Activated CD8-positive, alpha-beta memory T cell treated with anti-CD3 and anti-CD28 coated beads, Interleukin-2, amount 50 U/mL, for 24 hours (primary cell): ENCODE measurements at regions not wholly inside any gene's neighbourhood (a gene's known extent, or its start where the extent isn't known, plus 50 kb on each side); places are given as distances from the start of the nearest gene placed in this dataset.

Experiments used
- DNase-seq: peaks from one replicate; pipeline ENCODE4 v3.0.0-alpha.2; 2020; ENCODE audit errors: extremely low read depth

DNA sequence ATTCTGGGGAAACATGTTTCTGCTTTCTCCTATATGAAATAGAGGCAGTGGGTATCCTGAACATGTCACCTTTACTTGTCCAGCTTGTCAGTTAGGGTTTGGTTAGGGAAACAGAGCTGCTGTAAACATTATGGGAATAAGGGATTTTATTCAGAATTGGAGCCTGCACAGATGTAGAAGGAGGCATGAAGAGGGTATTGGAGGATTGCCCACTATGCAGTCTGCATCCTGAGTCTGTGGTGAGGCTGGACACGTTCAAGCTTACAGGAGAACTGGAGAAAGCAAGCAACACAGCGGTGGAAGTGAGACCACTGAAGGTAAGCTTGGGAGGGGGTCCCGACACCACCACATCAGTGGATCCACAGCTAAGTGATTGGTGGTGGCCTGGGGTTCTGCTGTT is 443.0 kb upstream of the TNP1 start:
- DNase-seq, result no peak

DNA sequence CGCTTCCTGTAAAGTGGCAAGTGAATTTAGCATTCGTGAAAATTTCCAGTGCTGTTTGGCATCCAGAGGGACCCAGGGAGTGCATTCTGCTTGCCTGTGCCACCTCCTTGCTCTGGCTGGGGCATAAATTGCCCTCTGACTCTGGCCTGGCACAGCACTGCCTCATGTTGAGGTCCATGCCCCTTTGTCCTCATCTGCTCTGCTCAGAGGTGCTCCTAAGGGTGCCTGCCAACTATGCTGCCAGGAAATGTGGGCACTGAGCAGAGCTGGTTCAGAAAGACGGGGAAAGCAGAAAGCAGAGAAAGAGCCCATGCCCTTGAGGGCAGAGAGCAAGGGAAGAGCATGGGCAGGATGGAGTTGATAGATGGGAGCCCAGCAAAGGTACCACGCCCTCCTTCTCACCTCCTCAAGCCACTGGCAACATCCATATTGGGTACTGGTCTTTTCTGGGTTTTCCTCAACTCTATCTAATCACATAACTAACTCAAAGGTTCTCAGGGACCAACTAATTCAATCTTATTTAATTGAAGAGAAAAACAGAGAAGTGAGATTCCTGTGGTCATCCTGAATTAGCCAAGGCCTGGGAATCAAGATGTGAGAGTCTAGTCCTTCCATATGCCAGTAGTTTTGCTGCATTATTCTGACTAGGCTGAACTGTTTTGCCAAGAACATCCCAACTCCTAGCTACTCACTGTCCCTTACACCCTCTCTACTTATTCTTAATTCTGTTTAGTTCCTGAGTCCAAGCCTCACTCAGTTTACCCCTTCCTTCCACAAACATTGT is 441.5 kb upstream of the TNP1 start:
- DNase-seq, result no peak

DNA sequence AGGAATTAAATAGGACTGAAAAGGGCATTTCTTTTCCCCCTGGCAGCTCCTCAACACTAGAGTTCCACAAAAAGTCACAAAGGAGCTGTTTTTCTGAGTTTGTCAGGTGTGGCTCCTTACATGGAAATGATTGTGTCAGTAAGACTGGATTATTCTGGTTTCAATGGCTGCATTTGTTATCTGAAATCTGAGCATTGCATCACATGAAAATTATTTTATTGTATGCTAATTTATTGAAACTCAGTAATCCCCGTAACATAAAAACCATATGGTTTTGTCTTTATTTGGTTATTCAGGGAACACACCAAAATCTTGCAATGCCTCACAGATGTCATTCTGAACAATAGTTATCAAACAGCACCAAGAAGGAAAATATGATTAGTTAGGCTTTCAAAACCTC is 439.7 kb upstream of the TNP1 start:
- no peak for DNase-seq

DNA sequence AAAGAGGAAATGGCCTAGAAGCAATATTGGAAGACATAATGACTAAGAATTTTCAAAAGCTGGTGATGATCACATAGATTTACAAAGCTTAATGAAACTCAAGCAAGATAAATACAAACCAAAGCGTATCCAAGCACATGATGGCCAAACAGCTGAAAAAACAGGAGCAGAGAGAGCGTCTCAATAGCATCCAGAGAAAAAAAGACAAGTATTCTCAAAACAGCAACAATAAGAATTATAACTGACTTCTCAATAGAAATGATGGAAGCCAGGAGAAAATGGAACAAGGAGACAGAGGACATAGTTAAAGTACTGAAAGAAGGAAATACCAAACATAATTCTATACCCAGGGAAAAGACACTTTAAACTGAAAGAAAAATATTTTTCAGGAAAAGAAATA is 437.2 kb upstream of the TNP1 start:
- DNase-seq, result no peak

DNA sequence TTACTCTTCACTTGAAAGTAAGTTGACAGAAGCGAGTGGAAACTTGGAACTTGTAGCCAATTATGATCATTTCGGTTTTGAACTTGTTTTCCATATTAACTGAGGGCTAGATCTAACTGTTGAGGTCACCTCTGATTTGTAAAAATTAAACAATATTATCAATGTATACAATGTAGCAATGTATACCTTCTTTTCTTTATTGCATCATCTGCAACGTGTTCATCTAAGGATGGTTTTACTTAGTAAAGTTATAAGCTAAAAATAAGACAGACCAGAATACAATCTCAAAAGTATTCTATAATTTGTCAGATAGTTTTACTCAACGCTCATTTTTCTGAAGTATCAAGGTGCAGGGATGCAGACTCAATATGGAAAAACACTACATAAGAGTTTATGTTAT is 435.0 kb upstream of the TNP1 start:
- no peak for DNase-seq

DNA sequence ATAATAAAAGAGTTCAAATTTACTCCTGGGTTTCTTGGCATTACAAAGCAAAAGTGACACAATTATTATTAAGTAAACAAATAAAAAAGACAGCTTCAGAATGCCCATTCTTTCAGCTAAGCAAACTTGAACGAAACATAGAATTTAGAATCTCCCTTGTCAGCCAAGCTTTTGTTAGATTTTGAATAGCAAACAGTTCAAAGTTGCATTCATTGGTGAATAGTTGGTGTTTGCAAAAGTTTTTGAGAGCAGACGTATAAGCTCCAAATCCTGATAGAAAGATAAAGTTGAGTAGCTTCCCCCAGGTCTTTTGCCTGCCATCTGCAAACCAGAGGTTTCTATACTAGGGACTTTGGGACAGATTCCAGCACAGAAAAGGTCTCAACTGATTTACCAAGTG is 434.3 kb upstream of the TNP1 start:
- no peak for DNase-seq

DNA sequence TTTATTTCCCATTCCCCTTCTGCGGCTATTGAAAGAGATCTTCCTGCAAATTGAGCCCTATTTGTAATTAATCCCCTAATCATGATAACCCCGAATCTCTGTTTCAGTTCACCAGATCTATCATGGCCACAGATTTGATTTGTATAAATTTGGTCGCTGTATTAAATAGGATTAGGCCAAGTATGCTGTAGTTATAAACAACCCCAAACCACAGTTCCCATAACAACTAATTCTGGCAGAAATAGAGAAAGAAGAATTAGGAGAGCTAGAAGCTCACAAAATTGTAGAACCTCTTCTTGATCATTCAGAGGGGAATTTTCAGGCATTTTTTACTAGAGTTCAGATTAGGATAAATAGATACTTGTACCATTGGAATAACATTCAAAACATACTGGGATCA is 433.7 kb upstream of the TNP1 start:
- no peak for DNase-seq

DNA sequence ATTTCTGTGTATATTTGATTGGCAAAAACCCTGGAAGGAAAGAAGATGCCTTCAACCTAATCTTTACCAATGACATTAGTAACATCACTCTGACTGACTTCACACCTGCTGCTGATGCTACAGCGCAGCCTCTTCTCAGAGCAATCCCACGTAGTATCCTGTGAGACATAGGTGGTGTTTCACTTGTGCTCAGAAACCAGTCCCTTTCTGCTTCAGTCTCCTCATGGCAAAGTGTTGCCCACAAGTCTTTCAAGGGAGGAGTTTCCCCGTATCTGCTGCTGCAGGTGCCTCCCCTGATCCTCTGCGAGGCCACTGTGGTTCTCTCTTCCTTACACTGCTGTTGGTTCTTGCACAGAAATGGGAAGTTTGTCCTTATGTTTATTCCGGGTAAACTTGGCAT is 433.2 kb upstream of the TNP1 start:
- DNase-seq, result no peak

DNA sequence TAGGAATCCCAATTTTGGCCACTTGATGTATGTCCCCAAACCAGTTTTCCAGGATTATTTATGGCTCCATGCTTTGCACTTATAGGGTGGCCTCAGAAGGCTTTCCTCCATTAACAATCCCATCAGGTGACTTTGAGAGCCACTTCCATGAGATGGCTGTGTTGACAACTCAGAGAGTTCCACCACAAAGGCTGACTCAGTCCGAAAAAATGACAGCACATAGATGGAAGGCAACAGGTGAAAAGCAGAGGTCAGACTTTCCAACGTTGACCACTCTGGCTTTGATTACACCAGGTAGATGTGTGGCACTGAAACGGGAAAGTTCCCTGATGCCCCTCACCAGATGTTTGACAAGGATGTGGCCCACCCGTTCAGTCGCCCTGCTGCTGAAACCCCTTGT is 431.4 kb upstream of the TNP1 start:
- no peak for DNase-seq

DNA sequence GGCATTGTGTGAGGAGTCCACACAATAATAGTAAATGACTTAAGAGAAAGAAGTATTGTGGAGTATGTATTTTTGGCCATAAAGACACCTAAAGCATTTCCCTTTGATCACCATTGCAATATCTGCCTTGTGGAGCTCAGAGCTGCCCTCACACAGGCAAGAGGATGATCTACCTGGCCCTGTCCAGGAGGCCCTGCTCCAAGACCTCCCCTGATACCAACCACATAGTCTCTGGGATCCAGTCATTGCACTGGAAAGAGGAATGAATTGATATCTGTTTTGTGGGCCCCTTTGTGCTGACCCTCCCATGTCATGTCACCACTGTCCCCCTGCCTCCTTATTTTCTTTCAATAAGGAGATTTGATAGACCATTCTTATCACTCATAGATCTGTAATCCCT is 430.6 kb upstream of the TNP1 start:
- DNase-seq, result no peak

DNA sequence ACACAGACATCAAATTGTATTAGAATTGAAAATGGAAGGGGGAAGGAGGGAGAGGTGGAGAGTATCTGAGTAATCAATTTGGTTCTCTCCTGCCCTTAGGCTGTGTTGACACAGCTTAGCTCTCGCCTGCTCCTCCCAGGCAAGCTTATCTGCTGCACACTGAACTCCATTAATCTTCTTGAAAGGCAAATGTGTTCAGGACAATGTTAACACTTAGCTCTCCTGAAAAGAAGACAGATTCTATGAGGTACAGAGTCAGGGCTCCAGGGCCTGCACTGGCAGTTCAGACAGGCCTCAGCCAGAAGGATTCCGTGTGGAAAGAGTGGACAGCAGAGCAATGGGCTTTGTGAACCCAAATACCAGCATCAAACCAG is 430.0 kb upstream of the TNP1 start:
- no peak for DNase-seq

DNA sequence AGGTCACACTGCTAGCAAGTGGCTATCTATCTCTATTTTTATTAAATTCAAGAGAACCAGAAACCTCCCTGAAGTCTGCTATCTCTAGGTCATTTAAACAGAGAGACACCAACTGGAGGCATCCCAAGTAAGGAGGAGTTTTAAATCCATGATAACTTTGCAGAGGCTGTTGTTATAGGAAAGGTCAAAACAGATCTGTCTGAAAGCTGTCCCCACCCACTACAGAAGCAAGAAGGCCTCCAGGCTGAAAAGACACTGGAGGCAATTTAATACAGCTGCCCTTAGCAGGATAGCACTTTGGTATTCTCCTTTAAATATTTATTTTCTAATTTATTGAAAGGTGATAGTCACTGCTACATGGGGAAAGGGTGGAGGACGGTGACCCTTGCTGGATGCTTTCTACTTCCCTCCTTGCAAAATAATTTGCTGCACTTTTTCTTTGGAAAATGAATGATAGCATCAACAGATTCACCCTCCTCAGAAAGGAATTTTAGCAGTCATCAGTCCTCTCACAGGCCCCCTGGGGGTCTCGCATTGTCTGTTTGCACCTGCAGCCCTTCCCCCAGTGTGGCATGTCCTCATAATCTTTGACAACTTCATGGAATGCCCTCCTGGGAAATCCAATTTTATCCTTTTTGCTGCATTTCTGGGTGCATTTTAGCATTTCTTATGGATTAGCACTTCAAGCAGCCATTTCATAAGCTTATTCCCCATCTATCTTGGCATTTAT is 429.5 kb upstream of the TNP1 start:
- no peak for DNase-seq

DNA sequence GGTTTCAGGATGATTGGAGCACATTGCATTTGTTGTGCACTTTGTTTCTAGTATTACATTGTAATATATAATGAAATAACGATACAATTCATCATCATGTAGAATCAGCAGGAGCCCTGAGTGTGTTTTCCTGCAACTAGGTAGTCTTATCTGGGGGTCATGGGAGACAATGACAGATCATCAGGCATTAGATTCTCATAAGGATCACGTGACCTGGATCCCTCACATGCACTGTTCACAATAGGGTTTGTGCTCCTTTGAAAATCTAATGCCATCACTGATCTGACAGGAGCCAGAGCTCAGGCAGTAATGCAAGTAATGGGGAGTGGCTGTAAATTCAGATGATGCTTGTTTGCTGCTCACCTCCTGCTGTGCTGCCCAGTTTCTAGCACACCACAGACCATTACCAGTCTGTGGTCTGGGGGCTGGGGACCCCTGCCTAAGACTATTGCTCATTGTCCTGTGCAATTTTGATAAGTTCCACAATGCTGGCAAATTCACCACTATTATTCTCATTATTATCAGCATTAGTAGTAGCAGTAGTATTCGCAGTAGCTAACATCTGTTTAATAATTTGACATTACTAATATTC is 428.7 kb upstream of the TNP1 start:
- no peak for DNase-seq

DNA sequence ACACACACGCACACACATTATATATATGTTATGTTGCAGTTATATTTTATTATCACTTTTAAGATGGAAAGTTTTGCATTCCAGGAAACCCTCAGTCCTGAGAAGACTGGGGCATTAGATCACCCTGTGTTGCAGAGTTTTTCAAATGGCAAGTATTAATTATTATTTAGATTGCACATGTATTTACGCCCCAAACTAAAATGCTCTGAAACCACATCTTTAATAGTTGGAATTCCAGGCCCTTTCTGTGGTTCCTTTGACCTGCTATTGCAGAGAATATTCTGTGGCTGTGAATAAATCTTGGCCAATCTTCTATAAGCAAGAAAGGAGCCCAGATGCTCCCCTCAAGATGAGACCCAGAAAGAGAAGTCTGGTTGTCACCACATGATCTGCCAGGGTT is 427.0 kb upstream of the TNP1 start:
- DNase-seq, result no peak

DNA sequence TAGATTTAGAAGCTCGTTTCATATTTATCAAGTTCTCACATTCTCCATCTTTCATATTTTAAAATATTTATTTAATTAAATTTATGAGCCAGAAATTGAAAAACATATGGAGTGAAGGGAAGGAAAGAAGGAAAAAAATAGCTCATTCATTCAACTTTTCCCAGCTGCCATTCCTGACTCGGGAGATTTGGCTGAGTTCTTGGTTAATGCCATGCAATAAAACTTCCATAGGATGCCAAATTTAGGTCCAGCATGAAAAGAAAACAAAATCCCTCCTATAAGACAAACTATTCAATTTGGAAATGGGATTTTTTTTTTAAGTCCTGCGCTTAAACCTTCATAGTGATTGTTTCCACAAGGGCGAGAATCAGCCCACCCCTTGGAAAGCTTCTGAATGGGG is 426.1 kb upstream of the TNP1 start:
- no peak for DNase-seq

DNA sequence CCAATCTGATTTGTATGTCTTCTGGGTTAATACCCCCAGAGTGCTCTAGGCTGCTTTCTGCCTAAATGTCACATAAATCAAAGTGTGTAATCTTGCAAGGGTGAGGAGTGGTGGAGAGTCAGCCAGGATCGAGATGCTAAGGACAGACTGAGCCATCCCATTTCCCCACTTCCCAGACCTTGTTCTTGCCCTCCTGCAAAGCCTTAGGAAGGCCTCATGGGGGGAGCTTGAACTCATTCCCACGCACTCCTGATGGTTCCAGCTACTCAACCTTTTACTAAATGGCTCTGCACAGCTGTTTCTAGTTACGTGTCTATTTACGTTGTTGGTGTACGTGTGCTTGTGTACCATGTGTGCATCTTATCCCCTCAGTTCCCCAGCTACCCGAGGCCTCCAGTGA is 423.6 kb upstream of the TNP1 start:
- DNase-seq, result no peak

DNA sequence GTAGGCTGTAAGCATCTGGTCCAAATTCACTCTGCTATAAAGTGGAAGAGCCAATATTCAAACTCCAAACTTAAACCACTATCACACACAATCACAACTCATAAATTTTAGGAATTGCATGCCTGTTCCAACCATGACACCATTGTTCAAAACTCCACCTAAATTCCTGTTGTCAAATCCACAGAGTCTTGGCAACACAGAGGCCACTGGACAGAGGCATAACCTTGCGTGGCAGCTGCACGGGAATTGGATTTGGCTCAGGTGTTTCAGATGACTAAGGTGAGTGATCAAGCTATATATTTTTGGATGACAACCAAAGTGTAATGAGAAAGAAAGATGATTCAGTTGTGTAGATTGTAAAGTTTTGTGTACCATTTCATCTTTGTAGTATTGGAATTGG is 422.7 kb upstream of the TNP1 start:
- no peak for DNase-seq

DNA sequence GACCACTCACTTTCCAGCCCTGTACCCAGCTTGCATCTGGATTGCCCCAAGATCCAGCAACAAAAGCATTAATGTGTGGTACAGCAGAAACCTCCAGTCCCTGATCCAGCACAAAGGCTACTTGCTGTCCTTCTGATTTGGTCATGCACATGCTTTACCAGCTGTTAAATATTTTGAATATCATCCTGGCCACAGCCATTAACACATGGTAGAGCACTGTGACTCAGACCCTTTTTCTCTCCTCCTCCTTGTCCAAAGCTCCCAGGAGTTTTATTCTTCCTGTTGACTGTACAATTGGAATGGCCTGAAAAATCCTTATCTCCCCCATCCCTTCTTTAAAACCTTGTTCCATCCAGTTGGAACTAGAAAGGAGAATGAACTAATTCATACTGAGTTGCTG is 419.7 kb upstream of the TNP1 start:
- DNase-seq, result no peak

DNA sequence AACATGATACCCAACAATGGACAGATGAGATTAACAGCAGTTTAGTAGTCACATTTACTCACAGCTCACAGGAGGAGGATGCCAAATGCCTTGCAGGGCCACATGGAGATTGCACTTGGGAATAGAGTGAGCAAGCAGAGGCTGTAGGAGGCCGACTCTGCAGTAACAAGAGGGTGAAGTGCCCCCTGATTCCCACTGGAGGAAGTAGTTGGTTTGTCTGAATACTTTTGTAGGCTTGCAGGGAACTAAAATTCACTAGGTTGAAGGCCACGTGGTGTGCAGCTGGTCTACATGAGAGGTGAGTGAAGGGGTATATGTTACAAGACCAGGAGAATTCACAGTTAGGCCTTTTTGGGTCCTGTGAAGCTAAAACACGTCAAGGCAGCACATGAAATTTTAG is 419.3 kb upstream of the TNP1 start:
- DNase-seq, result no peak

DNA sequence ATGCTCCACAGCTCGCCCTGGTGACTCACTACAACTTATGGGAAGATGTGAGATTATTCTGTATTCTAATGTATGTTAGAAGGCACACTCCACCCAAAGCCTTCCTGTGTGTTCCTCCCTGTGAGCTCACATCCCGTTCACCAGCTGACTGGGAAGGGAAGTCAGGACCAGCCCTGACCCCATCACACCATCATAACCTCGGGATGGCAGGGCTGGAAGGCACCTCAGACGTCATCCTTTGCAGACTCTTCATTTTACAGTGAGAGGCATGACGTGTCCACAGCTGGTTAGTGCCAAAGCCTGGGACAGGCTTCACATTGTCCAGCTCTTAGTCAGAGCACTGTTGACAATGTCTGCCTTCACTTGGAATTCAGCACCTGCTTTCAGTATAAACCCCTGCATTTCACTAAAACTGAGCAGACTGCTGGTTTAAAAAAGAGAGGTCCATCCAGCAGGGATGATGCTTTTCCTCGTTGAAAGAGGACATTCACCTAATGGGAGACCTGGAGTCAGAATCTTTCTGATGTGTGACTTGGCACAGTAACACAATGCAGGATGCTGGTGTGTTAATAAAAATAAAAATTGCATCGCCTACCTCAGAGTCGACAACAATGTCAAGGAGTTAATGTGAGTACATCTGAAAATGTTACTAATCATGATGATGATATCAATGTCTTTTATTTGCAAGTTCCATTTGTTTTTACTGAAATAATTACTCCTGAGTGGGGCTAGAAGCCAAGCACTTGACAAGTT is 418.0 kb upstream of the TNP1 start:
- no peak for DNase-seq

DNA sequence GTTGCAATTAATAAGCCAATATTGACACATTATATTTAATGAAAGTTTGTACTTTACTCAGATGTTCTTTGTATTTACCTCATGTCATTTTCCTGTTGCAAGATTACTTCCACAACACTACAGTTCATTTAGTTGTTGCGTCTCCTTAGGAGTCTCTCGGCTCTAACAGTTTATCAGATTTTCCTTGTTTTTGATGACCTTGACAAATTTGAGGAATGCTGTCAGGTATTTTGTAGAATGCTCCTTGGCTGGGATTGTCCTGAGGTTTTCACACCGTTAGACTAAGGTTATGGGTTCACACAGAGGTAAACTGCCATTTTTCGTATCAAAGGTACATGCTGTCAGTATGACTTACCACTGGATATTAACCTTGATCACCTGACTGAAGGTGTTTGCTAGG is 416.6 kb upstream of the TNP1 start:
- DNase-seq, result no peak

DNA sequence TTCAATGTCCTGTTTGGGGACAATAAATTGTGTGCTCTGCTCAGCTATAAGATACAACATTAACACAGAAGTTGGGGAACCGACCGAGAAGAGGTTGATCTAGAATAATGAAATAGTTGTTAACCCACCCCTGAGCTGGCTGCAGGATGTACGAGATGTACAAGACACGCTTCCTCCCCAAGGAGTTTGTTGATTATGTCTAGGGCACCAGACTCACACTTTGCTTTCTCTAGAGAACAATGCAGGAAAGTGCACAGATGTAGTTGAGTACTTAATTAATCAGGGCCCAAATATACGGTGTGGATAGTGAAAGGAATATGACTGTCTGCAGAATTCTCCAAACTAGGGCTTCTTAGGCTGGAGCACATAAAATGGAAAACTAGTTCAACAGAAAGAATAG is 415.2 kb upstream of the TNP1 start:
- DNase-seq, result no peak

DNA sequence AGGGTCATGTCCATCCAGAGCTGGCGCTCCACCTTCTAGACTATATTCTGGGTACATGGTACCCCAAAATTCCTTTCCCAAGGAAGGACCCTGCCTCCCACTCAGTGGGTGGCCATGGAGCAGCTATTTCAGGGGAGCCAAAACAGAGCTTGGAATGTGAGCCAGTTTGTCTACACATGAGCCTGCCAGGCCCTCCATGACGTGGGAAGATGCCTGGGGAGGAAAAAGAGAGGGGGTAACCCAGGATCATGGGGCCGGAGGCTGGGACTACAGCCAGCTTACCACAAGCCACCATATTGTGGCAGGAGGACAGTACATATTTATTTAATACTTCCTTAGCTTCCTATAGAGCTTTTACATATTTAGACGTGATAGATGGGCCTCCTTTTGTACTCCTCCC is 414.7 kb upstream of the TNP1 start:
- DNase-seq, result no peak
